IMR-90 (cell line): ENCODE measurements at regions not wholly inside any gene's neighbourhood (a gene's known extent, or its start where the extent isn't known, plus 50 kb on each side); places are given as distances from the start of the nearest gene placed in this dataset.

Experiments used
- CTCF ChIP-seq: conservative IDR thresholded peaks from 2 replicates; pipeline ENCODE4 v1.5.1; 2012; ENCODE audit warnings: mild to moderate bottlenecking, low read depth, low read length, improper control_type of control experiment
- MAFK ChIP-seq: IDR thresholded peaks from 2 replicates; pipeline ENCODE4 v1.6.1; 2012; ENCODE audit warnings: low read depth, low read length, improper control_type of control experiment
- MAZ ChIP-seq: IDR thresholded peaks from 2 replicates; pipeline ENCODE4 v1.6.1; 2012; ENCODE audit warnings: low read depth, mild to moderate bottlenecking, low read length, improper control_type of control experiment, moderate library complexity, borderline replicate concordance
- NFE2L2 ChIP-seq: fragments of 150-350 bp; IDR thresholded peaks from 2 replicates; pipeline ENCODE4 v1.6.1; 2016; ENCODE audit warnings: low read depth, mild to moderate bottlenecking, low read length
- RFX5 ChIP-seq: IDR thresholded peaks from 2 replicates; pipeline ENCODE4 v1.8.0; 2012; ENCODE audit warnings: low read depth, mild to moderate bottlenecking, low read length, moderate library complexity
- USF2 ChIP-seq: fragments of 150-350 bp; IDR thresholded peaks from 2 replicates; pipeline ENCODE4 v1.6.1; 2017; ENCODE audit warnings: mild to moderate bottlenecking, antibody characterized with exemption, low read length, low read depth

GRCh38 chr9:80883426-80883825 is 805.9 kb downstream of the TLE1 start:
- TF ChIP-seq CTCF = no peak
- no peak for TF ChIP-seq MAFK
- TF ChIP-seq RFX5 = no peak
- no peak for TF ChIP-seq USF2
- TF ChIP-seq MAZ = no peak
- no peak for TF ChIP-seq NFE2L2
